IMR-90 (cell line): ENCODE measurements at regions not wholly inside any gene's neighbourhood (a gene's known extent, or its start where the extent isn't known, plus 50 kb on each side); places are given as distances from the start of the nearest gene placed in this dataset.

Experiments used
- ATAC-seq: fragments of 200-7000 bp; cut with Tn5 transposase; 2 replicates; pipeline ENCODE4 v1.9.1; 2020; ENCODE audit warnings: low read depth, mild to moderate bottlenecking, moderate library complexity
- BruUV-seq: library from RNA; stranded (reverse); fragments of 400-500 nt; replicated peaks from 2 replicates; lab custom pipeline; 2021; lab: Mats Ljungman, UMichigan
- CTCF ChIA-PET: fragments of 300-600 bp; formaldehyde crosslinking; extraction: SDS; loops from one replicate; lab custom pipeline; 2021; ENCODE audit warnings: antibody characterized with exemption; lab: Yijun Ruan, JAX
- POLR2A ChIA-PET: fragments of 300-600 bp; sonication (Branson Sonifier 250); formaldehyde crosslinking; loops from one replicate; lab custom pipeline; 2022; ENCODE audit warnings: antibody characterized with exemption; ENCODE audit not compliant: unreplicated experiment; lab: Charles Lee
- DNase-seq: peaks from one replicate; pipeline ENCODE4 v3.0.0; 2013
- H2AFZ ChIP-seq: replicated peaks from 2 replicates; pipeline ENCODE3; 2013; ENCODE audit warnings: low read length, mild to moderate bottlenecking; ENCODE audit not compliant: poor library complexity
- H2AK5ac ChIP-seq: 2 replicates; pipeline ENCODE4 v1.6.1; 2013; ENCODE audit warnings: low read depth, low read length, inconsistent platforms
- H2AK9ac ChIP-seq: replicated peaks from 2 replicates; pipeline ENCODE3; 2013; ENCODE audit warnings: mild to moderate bottlenecking, low read depth, low read length, moderate library complexity; ENCODE audit not compliant: poor library complexity
- H2BK120ac ChIP-seq: 2 replicates; pipeline ENCODE4 v1.6.1; 2013; ENCODE audit warnings: low read depth, low read length, inconsistent platforms
- H2BK15ac ChIP-seq: 3 replicates; pipeline ENCODE4 v1.6.1; 2013; ENCODE audit warnings: low read depth, low read length, inconsistent platforms
- H2BK20ac ChIP-seq: 2 replicates; pipeline ENCODE4 v1.6.1; 2013; ENCODE audit warnings: low read depth, mild to moderate bottlenecking, inconsistent platforms, low read length, moderate library complexity
- H2BK5ac ChIP-seq: 2 replicates; pipeline ENCODE4 v1.6.1; 2013; ENCODE audit warnings: mild to moderate bottlenecking, low read depth, low read length, inconsistent platforms; ENCODE audit not compliant: poor library complexity, severe bottlenecking
- H3K14ac ChIP-seq: replicated peaks from 2 replicates; pipeline ENCODE4 v1.6.1; 2013; ENCODE audit warnings: low read depth, low read length, inconsistent platforms
- H3K18ac ChIP-seq: 2 replicates; pipeline ENCODE4 v1.6.1; 2013; ENCODE audit warnings: low read depth, low read length, control low read depth
- H3K23ac ChIP-seq: 2 replicates; pipeline ENCODE4 v1.6.1; 2013; ENCODE audit warnings: low read depth, low read length, inconsistent platforms
- H3K27ac ChIP-seq: 2 replicates; pipeline ENCODE4 v1.5.1; 2013; ENCODE audit warnings: mild to moderate bottlenecking, control low read depth, low read length; ENCODE audit not compliant: insufficient read depth
- H3K27me3 ChIP-seq: 2 replicates; pipeline ENCODE4 v1.6.1; 2013; ENCODE audit warnings: low read length; ENCODE audit not compliant: control insufficient read depth, insufficient read depth
- H3K36me3 ChIP-seq: 2 replicates; pipeline ENCODE4 v1.6.1; 2013; ENCODE audit warnings: low read length, mixed read lengths; ENCODE audit not compliant: control insufficient read depth, insufficient read depth
- H3K4ac ChIP-seq: 2 replicates; pipeline ENCODE4 v1.6.1; 2013; ENCODE audit warnings: low read depth, low read length, inconsistent platforms
- H3K4me1 ChIP-seq: 2 replicates; pipeline ENCODE4 v1.6.1; 2013; ENCODE audit warnings: low read length, mixed read lengths; ENCODE audit not compliant: control insufficient read depth, insufficient read depth
- H3K4me2 ChIP-seq: 2 replicates; pipeline ENCODE4 v1.6.1; 2013; ENCODE audit warnings: low read depth, mild to moderate bottlenecking, control low read depth, low read length, moderate library complexity
- H3K4me3 ChIP-seq: 2 replicates; pipeline ENCODE4 v1.5.1; 2013; ENCODE audit warnings: low read depth, mild to moderate bottlenecking, control low read depth, low read length, moderate library complexity; ENCODE audit not compliant: insufficient read depth
- H3K56ac ChIP-seq: 2 replicates; pipeline ENCODE4 v1.6.1; 2013; ENCODE audit warnings: low read length, inconsistent platforms; ENCODE audit not compliant: insufficient read depth; ENCODE audit errors: extremely low read depth
- H3K79me1 ChIP-seq, 2 experiments: 2 replicates each; pipeline ENCODE4 v1.6.1; 2013; ENCODE audit warnings: low read length in 2 of 2, inconsistent platforms in 1 of 2, low read depth in 1 of 2
- H3K9ac ChIP-seq: 2 replicates; pipeline ENCODE4 v1.6.1; 2013; ENCODE audit warnings: low read depth, low read length, control low read depth
- H3K9me1 ChIP-seq: 2 replicates; pipeline ENCODE4 v1.6.1; 2013; ENCODE audit warnings: low read length, inconsistent platforms; ENCODE audit not compliant: insufficient read depth
- H3K9me3 ChIP-seq: 2 replicates; pipeline ENCODE4 v1.6.1; 2013; ENCODE audit warnings: low read length; ENCODE audit not compliant: control insufficient read depth, insufficient read depth
- H4K20me1 ChIP-seq: 2 replicates; pipeline ENCODE4 v1.6.1; 2013; ENCODE audit warnings: low read length, inconsistent platforms; ENCODE audit not compliant: insufficient read depth
- H4K5ac ChIP-seq: 2 replicates; pipeline ENCODE4 v1.6.1; 2013; ENCODE audit warnings: mild to moderate bottlenecking, low read depth, low read length, control low read depth
- H4K8ac ChIP-seq, 2 experiments: 2 replicates each; pipeline ENCODE4 v1.6.1; 2013; ENCODE audit warnings: low read depth in 2 of 2, low read length in 2 of 2, control low read depth in 1 of 2, inconsistent platforms in 1 of 2
- H4K91ac ChIP-seq: 2 replicates; pipeline ENCODE4 v1.6.1; 2013; ENCODE audit warnings: low read depth, low read length, inconsistent platforms; ENCODE audit not compliant: insufficient read depth
- BHLHE40 ChIP-seq: fragments of 150-350 bp; IDR thresholded peaks from 2 replicates; pipeline ENCODE4 v1.6.1; 2016; ENCODE audit warnings: mild to moderate bottlenecking, low read depth, low read length
- CEBPB ChIP-seq: IDR thresholded peaks from 2 replicates; pipeline ENCODE4 v1.6.1; 2012; ENCODE audit warnings: low read depth, low read length, improper control_type of control experiment
- CHD1 ChIP-seq: IDR thresholded peaks from 2 replicates; pipeline ENCODE4 v1.6.1; 2012; ENCODE audit warnings: low read depth, low read length, improper control_type of control experiment
- CTCF ChIP-seq: conservative IDR thresholded peaks from 2 replicates; pipeline ENCODE4 v1.5.1; 2012; ENCODE audit warnings: mild to moderate bottlenecking, low read depth, low read length, improper control_type of control experiment
- FOS ChIP-seq: fragments of 150-350 bp; IDR thresholded peaks from 2 replicates; pipeline ENCODE4 v1.6.1; 2016; ENCODE audit warnings: low read depth, low read length
- MAFK ChIP-seq: IDR thresholded peaks from 2 replicates; pipeline ENCODE4 v1.6.1; 2012; ENCODE audit warnings: low read depth, low read length, improper control_type of control experiment
- MAZ ChIP-seq: IDR thresholded peaks from 2 replicates; pipeline ENCODE4 v1.6.1; 2012; ENCODE audit warnings: low read depth, mild to moderate bottlenecking, low read length, improper control_type of control experiment, moderate library complexity, borderline replicate concordance
- MXI1 ChIP-seq: IDR thresholded peaks from 2 replicates; pipeline ENCODE4 v1.6.1; 2012; ENCODE audit warnings: low read depth, mild to moderate bottlenecking, low read length, moderate library complexity, borderline replicate concordance
- NFE2L2 ChIP-seq: fragments of 150-350 bp; IDR thresholded peaks from 2 replicates; pipeline ENCODE4 v1.6.1; 2016; ENCODE audit warnings: low read depth, mild to moderate bottlenecking, low read length
- POLR2A ChIP-seq: IDR thresholded peaks from 2 replicates; pipeline ENCODE4 v1.6.1; 2012; ENCODE audit warnings: mild to moderate bottlenecking, low read depth, low read length
- RAD21 ChIP-seq: IDR thresholded peaks from 2 replicates; pipeline ENCODE4 v1.6.1; 2012; ENCODE audit warnings: low read length, improper control_type of control experiment
- RCOR1 ChIP-seq: IDR thresholded peaks from 2 replicates; pipeline ENCODE4 v1.6.1; 2012; ENCODE audit warnings: mild to moderate bottlenecking, low read length, improper control_type of control experiment; ENCODE audit not compliant: insufficient replicate concordance
- RFX5 ChIP-seq: IDR thresholded peaks from 2 replicates; pipeline ENCODE4 v1.8.0; 2012; ENCODE audit warnings: low read depth, mild to moderate bottlenecking, low read length, moderate library complexity
- SMC3 ChIP-seq: fragments of 150-350 bp; IDR thresholded peaks from 2 replicates; pipeline ENCODE4 v1.6.1; 2016; ENCODE audit warnings: low read depth, mild to moderate bottlenecking, antibody characterized with exemption, low read length, moderate library complexity
- USF2 ChIP-seq: fragments of 150-350 bp; IDR thresholded peaks from 2 replicates; pipeline ENCODE4 v1.6.1; 2017; ENCODE audit warnings: mild to moderate bottlenecking, antibody characterized with exemption, low read length, low read depth
- WGBS, 2 experiments: methylation state at CpG; one replicate each; pipeline versions ENCODE4 v1.1.5 to v1.1.7; 2013; ENCODE audit warnings: missing lambda C conversion rate in 2 of 2; ENCODE audit not compliant: insufficient read length in 1 of 2; ENCODE audit errors: extremely low coverage in 2 of 2; 5-methylcytosine and 5-hydroxymethylcytosine counted together
- dilution Hi-C: fragments of 300-500 bp; cut with HindIII; formaldehyde crosslinking; loops from one replicate; pipeline ENCODE4 v1.14.3; 2018; ENCODE audit warnings: low sequenced_read_pairs; ENCODE audit not compliant: unreplicated experiment
- in situ Hi-C: fragments of 300-500 bp; cut with MboI; formaldehyde crosslinking; loops from 3 replicates; pipeline ENCODE4 v1.14.3; 2019; ENCODE audit warnings: low sequenced_read_pairs, inconsistent platforms, mixed read lengths
- intact Hi-C: fragments of 100-400 bp; cut with micrococcal nuclease; formaldehyde crosslinking; loops from 2 replicates; pipeline ENCODE4 v1.10.0; 2022
- TF ChIP-seq, protein P1 (sequence below): fragments of 150-350 bp; IDR thresholded peaks from 2 replicates; pipeline ENCODE4 v1.6.1; 2016; ENCODE audit warnings: low read depth, mild to moderate bottlenecking, low read length, moderate library complexity, borderline replicate concordance

GRCh38 chr9:26237256-26237655, 559.0 kb upstream of the TUSC1 start:
- BruUV-seq, result no TSS peak
- WGBS, 2 experiments, result 80% methylated on average over 1 of the region's 3 CpGs; no CpG with 5 or more reads in 1 of the 2 experiments
- H3K23ac ChIP-seq, result no peak overlapping the region
- H2BK120ac ChIP-seq, result no peak overlapping the region
- H2BK15ac ChIP-seq, result no peak overlapping the region; the same call in 2 of the 3 replicates
- H4K20me1 ChIP-seq, result no peaks in the 10 kb centered on the region
- no peak for TF ChIP-seq CEBPB
- no peak for TF ChIP-seq SMC3
- TF ChIP-seq RFX5, result no peak
- TF ChIP-seq USF2, result no peak
- no peak for TF ChIP-seq MAFK
- TF ChIP-seq CHD1, result no peak
- no peak for TF ChIP-seq BHLHE40
- TF ChIP-seq MAZ, result no peak
- TF ChIP-seq FOS, result no peak
- TF ChIP-seq, protein P1, sequence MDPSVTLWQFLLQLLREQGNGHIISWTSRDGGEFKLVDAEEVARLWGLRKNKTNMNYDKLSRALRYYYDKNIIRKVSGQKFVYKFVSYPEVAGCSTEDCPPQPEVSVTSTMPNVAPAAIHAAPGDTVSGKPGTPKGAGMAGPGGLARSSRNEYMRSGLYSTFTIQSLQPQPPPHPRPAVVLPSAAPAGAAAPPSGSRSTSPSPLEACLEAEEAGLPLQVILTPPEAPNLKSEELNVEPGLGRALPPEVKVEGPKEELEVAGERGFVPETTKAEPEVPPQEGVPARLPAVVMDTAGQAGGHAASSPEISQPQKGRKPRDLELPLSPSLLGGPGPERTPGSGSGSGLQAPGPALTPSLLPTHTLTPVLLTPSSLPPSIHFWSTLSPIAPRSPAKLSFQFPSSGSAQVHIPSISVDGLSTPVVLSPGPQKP, result no peak
- TF ChIP-seq POLR2A, result no peak
- TF ChIP-seq MXI1, result no peak
- no peak for TF ChIP-seq NFE2L2
- no peak for TF ChIP-seq RAD21
- TF ChIP-seq CTCF, result no peak
- no peak for TF ChIP-seq RCOR1
- no peak overlapping the region for H2AK5ac ChIP-seq
- H2AFZ ChIP-seq, result no peak overlapping the region
- H3K4me3 ChIP-seq, result no peak overlapping the region
- no peak overlapping the region for H4K8ac ChIP-seq
- no peaks in the 10 kb centered on the region for H3K27me3 ChIP-seq
- no peak overlapping the region for H4K5ac ChIP-seq
- H3K18ac ChIP-seq, result no peak overlapping the region
- no peak overlapping the region for H3K14ac ChIP-seq
- no peak overlapping the region for H3K56ac ChIP-seq
- DNase-seq (no peak), ATAC-seq (no peak)
- no peaks in the 10 kb centered on the region for H3K4me1 ChIP-seq
- H2BK20ac ChIP-seq, result no peak overlapping the region
- intact Hi-C loops (no loop called here), in situ Hi-C loops (no loop called here), dilution Hi-C loops (no loop called here)
- H3K9ac ChIP-seq, result no peak overlapping the region
- no peaks in the 10 kb centered on the region for H3K9me3 ChIP-seq
- no peak overlapping the region for H3K27ac ChIP-seq
- CTCF ChIA-PET, result no interaction called here
- no peak overlapping the region for H4K91ac ChIP-seq
- H3K79me1 ChIP-seq, result no peaks in the 10 kb centered on the region
- no peak overlapping the region for H2AK9ac ChIP-seq
- no peak overlapping the region for H2BK5ac ChIP-seq
- no peak overlapping the region for H3K4ac ChIP-seq
- no peaks in the 10 kb centered on the region for H3K9me1 ChIP-seq
- POLR2A ChIA-PET, result no interaction called here
- H3K36me3 ChIP-seq, result no peaks in the 10 kb centered on the region
- no peak overlapping the region for H3K4me2 ChIP-seq
